Body of pancreas (tissue), 1 donor: ENCODE measurements at regions not wholly inside any gene's neighbourhood (a gene's known extent, or its start where the extent isn't known, plus 50 kb on each side); places are given as distances from the start of the nearest gene placed in this dataset. TPM values are rescaled to one million over a fixed set of nuclear protein-coding genes. Genes with fewer than 3 reads are reported as not detected.

Experiments used
- small RNA-seq: library from RNA; depleted of rRNA; stranded (forward); fragments of <200 nt; gene quantifications from one replicate; pipeline ENCODE3, GENCODE V24; 2016

Small RNAs in the stretch of these regions (small RNA-seq; reads per million reads assigned to genes)
- not detected for gene RF00002
